Breast epithelium (tissue), 3 donors: ENCODE measurements at regions not wholly inside any gene's neighbourhood (a gene's known extent, or its start where the extent isn't known, plus 50 kb on each side); places are given as distances from the start of the nearest gene placed in this dataset.

ENCODE experiments used
- POLR2A ChIP-seq: fragments of 450-650 bp; IDR thresholded peaks from one replicate; pipeline ENCODE4 v1.6.1; 2016; ENCODE audit warnings: antibody characterized with exemption, mild to moderate bottlenecking, moderate library complexity
- POLR2AphosphoS5 ChIP-seq, 3 donors: sonication (generic); formaldehyde crosslinking; IDR thresholded peaks; one replicate each; pipeline ENCODE4 v1.6.1; 2017; ENCODE audit warnings: antibody characterized with exemption in 3 of 3
- TF ChIP-seq, protein P1 (sequence below), 3 donors: fragments of 450-650 bp; IDR thresholded peaks; one replicate each; pipeline ENCODE4 v1.5.1; 2016 to 2017; ENCODE audit warnings: antibody characterized with exemption in 3 of 3, mild to moderate bottlenecking in 3 of 3, moderate library complexity in 3 of 3

DNA sequence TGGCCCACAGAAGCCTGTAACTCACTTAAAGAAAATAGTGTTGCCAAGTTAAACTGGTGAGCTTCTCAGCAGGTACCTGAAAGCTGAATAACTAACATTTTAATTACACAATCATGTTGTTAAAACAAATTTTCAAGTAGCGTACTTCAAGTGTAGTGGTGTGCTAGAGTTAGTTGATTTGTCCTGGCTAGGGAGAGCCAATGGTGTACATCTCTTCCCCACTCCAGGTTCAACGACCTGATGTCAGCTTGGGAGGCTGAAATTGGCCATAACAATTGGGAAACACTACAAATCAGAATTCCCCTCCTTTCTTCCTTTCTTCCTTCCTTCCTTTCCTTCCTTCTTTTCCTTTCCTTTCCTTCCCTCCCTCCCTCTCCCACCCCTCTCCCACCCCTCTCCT is 295.3 kb upstream of the SLC24A2 start:
- TF ChIP-seq, protein P1, sequence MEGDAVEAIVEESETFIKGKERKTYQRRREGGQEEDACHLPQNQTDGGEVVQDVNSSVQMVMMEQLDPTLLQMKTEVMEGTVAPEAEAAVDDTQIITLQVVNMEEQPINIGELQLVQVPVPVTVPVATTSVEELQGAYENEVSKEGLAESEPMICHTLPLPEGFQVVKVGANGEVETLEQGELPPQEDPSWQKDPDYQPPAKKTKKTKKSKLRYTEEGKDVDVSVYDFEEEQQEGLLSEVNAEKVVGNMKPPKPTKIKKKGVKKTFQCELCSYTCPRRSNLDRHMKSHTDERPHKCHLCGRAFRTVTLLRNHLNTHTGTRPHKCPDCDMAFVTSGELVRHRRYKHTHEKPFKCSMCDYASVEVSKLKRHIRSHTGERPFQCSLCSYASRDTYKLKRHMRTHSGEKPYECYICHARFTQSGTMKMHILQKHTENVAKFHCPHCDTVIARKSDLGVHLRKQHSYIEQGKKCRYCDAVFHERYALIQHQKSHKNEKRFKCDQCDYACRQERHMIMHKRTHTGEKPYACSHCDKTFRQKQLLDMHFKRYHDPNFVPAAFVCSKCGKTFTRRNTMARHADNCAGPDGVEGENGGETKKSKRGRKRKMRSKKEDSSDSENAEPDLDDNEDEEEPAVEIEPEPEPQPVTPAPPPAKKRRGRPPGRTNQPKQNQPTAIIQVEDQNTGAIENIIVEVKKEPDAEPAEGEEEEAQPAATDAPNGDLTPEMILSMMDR (IDR thresholded peaks at IDR 0.05): no peak
- TF ChIP-seq POLR2AphosphoS5 (IDR thresholded peaks at IDR 0.05) (no peak), POLR2A (no peak)
